GM21515 (cell line): ENCODE measurements at regions not wholly inside any gene's neighbourhood (a gene's known extent, or its start where the extent isn't known, plus 50 kb on each side); places are given as distances from the start of the nearest gene placed in this dataset.
A peak's percentile ranks its signal among the peaks of the same experiment; 100 is the strongest.

Source experiments
- ATAC-seq: cut with Tn5 transposase; IDR thresholded peaks from one replicate; pipeline ENCODE4 v1.9.1; 2021; ENCODE audit not compliant: unreplicated experiment

DNA sequence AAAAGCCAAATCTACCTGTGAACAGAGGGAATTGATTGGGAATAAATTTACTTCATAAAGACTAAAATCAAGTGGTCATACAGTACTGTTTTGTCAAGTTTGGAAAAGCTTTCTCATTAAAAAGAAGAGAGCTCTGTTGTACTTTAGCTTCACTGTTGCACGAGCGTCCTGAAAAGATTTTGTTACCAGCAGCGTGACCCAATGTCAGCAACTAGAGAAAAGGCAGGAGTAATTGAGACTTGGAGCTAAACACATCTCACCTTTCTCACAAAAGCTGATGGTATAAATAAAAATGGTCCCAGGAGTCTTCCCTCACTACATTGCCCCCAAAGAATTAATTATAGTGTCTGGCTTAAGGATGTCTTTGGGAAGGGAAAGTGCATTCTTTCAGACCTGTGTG, 613.7 kb downstream of the OLFM4 start:
- ATAC-seq, result no peak

- no peak for ATAC-seq
Measured at GRCh38 chr13:53648673-53649072, 620.1 kb downstream of the OLFM4 start.

GRCh38 chr13:53672005-53672404, 643.4 kb downstream of the OLFM4 start:
- no peak for ATAC-seq

DNA sequence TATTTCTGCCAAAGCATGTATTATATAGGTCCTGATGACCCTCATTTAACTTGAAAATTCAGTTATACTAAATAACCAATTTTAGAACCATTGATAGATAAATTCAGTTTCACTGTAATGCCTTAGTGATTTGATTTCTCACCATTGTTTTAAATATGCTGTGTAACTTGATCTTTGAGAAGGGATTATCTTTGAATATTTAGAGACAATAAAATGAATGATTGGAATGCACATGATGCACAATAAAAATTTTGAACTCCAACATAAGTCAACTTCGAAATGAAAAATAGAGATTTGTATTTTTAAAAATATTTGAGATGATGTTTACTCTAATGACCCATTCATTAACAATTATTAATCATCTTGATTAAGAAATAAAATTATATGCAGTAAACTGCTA, 654.5 kb downstream of the OLFM4 start:
- ATAC-seq, result no peak

DNA sequence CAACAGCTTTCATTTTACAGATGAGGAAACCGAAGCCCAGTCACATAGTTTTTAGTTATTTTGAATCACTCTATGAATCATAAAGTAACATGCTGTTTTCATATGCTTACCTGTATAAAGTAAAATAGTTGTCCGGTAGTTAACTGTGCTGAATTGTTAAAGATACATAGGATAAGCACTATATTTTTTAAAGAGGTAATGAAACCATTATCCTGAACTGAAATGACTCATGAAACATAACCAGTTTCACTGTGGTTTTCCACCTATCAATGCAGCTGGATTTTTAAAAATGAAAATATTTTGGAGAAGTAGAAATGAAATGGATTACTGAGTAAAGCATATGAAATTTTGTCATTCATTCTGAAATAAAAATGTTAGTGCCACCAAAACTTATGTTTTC, 655.0 kb downstream of the OLFM4 start:
- no peak for ATAC-seq

- no peak for ATAC-seq
Measured at GRCh38 chr13:53691417-53691816, 662.8 kb downstream of the OLFM4 start.

DNA sequence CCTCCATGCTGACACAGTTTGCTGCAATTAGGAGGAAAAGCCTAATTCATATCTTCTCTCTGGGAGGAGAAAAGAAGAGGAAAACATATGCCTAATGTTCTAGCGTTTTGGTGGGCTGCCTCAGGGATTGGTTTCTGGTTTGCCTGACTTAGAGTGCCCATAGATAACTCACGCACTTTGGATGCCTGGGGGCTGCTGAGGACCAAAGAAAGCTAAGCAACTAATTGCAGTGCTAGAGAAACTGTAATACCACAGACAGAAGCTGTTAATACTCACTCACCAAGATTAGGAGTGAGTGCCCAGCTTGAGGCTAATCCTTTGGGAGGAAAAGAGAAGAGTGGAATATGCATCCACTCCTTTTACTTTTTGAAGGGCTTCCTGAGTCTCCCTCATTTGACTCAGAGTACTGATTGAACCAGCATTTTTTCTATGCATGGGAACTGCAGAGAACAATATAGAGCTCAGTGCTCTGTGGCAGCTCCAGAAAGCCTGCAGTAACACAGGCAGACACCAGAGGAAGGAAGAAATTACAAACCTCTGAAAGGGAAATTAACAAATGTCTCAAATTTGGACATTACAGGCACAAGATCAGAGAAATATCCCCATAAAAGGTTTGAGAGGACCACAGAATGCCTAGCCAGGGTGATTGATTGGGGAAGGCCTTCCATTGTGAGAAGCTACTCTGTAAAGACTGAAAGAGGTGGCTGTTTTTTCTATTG, 666.4 kb downstream of the OLFM4 start:
- ATAC-seq, result no peak

- ATAC-seq, result no peak
Measured at GRCh38 chr13:53703371-53704080, 674.9 kb downstream of the OLFM4 start.

- ATAC-seq, result no peak
Measured at GRCh38 chr13:53719281-53719680, 690.7 kb downstream of the OLFM4 start.

GRCh38 chr13:53732664-53733063, 704.1 kb downstream of the OLFM4 start:
- no peak for ATAC-seq

- no peak for ATAC-seq
Measured at GRCh38 chr13:53743906-53744305, 715.3 kb downstream of the OLFM4 start.

GRCh38 chr13:53747825-53748224, 719.2 kb downstream of the OLFM4 start:
- no peak for ATAC-seq

DNA sequence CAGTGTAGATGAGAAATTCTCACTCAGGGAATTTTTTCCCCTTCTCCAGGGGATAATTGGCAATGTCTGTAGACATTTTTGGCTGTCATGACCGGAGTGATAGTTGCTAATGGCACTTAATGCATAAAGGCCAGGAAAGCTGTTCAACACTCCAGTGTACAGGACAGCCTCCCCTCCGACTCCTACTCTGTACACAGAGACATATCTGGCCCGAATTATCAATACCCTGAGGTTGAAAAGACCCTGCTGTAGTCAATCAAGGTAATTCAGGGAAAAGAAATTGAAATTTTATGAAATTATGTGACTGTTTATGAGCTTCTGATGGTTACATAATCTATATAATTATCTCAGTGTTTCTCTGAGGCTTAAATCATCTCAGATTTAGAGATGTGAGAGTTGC, 720.7 kb downstream of the OLFM4 start:
- no peak for ATAC-seq

DNA sequence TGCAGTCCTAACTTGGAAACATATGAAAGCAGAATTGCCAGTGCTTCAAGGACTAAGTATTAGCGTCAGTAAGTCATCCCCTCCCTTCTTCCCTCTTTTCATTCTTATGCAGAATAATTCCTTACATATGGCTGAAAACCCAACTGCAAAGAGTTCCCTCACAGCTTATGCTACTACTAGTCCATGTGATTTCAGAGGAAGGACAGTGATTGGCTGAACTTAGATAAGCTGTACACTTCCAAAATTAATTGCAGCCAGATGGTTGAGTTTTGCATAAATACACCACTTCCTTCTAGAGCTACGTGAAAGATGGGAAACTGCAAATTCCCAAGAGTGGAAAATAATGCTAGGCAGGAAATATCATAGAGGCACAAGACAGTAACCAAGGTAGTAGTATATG, 730.4 kb downstream of the OLFM4 start:
- ATAC-seq, result no peak

GRCh38 chr13:53775807-53776206, 747.2 kb downstream of the OLFM4 start:
- no peak for ATAC-seq

- no peak for ATAC-seq
Measured at GRCh38 chr13:53778937-53779336, 750.3 kb downstream of the OLFM4 start.

DNA sequence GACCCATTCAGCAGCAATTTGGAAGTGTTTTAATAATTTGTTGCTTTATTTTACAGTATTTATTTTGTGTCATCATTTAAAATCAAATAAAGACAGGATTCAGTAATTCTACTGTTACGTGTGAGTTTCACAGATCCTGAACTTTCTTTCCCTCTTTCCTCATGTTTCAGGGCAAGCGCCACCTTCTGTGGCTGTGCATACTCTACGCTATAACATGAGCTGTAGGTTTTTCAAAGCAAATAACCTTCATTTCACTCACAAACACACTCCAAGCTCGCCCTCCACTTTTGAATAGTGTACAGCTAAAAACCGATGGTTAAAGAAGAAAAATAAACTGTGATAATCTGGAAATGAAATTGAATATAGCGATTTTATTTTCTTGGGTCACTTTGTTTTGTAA, 753.3 kb downstream of the OLFM4 start:
- no peak for ATAC-seq

GRCh38 chr13:53782488-53782961, 753.9 kb downstream of the OLFM4 start:
- ATAC-seq, result peak; percentile 76

- no peak for ATAC-seq
Measured at GRCh38 chr13:53783471-53783870, 754.9 kb downstream of the OLFM4 start.

- ATAC-seq, result no peak
Measured at GRCh38 chr13:53788286-53788685, 759.7 kb downstream of the OLFM4 start.

GRCh38 chr13:53800011-53800410, 771.4 kb downstream of the OLFM4 start:
- ATAC-seq, result no peak

- ATAC-seq, result no peak
Measured at GRCh38 chr13:53807251-53807834, 778.7 kb downstream of the OLFM4 start.
